ENCODE measurements at regions not wholly inside any gene's neighbourhood (a gene's known extent, or its start where the extent isn't known, plus 50 kb on each side); places are given as distances from the start of the nearest gene placed in this dataset.
"Not testable (repeated sequence)": the region's sequence is repeated elsewhere in the genome, so short reads cannot be mapped to it uniquely, and the experiment has no call there.

DNA sequence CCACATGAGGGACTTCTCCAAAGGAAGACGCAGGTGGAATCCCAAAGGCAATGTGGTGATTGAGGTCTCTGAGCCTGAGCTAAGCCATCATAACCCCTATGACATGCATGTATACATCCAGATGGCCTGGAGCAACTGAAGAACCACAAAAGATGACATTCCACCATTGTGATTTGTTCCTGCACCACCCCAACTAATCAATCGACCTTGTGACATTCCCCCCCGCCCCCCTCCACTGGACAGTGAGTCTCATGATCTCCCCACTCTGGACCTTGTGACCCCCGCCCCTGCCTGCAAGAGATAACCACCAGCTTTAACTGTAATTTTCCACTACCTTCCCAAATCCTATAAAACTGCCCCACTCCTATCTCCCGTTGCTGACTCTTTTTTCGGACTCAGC is 87.9 kb downstream of the VCPKMT start:
- H3K4me3 ChIP-seq (ENCODE audit: insufficient read depth, low read depth, low read length) = no peak overlapping the region
- no peaks in the 10 kb centered on the region for H3K27me3 ChIP-seq (ENCODE audit: control insufficient read depth, insufficient read depth, low read length)
- no peak for DNase-seq
- H3K36me3 ChIP-seq (replicated peaks; ENCODE audit: control insufficient read depth, insufficient read depth, low read length) = no peaks in the 10 kb centered on the region

DNA sequence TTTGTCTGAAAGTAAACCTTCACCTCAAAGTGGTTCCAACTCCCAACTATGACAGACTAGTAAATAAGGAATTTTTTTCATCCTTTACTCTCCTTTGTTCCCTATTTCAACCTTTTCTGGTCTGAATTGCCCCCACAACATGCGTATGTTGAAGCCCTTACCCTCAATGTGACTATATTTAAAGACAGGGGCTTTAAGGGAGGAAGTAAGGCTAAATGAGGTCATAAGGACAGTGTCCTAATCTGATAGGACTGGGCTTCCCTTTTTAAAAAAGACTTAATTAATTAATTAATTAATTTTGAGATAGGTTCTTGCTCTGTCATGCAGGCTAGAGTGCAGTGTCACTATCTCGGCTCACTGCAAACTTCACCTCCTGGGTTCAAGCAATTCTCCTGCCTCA is 86.3 kb downstream of the VCPKMT start:
- Histone ChIP-seq H3K4me3 (ENCODE audit: insufficient read depth, low read depth, low read length) (no peak overlapping the region), H3K27me3 (ENCODE audit: control insufficient read depth, insufficient read depth, low read length) (no peaks in the 10 kb centered on the region), H3K36me3 (replicated peaks; ENCODE audit: control insufficient read depth, insufficient read depth, low read length) (no peaks in the 10 kb centered on the region)
- no peak for DNase-seq

DNA sequence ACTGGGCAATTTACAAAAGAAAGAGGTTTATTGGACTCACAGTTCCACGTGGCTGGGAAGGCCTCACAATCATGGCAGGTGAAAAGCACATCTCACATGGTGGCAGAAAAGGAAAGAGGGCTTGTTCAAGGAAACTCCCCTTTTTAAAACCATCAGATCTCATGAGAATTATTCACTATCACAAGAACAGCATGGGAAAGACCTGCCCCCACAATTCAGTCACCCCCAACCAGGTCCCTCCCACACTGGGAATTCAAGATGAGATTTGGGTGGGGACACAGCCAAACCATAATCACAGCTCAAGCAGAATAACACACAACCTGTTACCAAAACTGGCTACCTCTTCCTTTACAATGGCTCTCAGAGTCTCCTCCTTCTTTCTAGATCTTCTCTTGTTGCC is 85.5 kb downstream of the VCPKMT start:
- not testable (repeated sequence) for H3K4me3 ChIP-seq (ENCODE audit: insufficient read depth, low read depth, low read length); H3K27me3 ChIP-seq (ENCODE audit: control insufficient read depth, insufficient read depth, low read length); H3K36me3 ChIP-seq (replicated peaks; ENCODE audit: control insufficient read depth, insufficient read depth, low read length); DNase-seq

DNA sequence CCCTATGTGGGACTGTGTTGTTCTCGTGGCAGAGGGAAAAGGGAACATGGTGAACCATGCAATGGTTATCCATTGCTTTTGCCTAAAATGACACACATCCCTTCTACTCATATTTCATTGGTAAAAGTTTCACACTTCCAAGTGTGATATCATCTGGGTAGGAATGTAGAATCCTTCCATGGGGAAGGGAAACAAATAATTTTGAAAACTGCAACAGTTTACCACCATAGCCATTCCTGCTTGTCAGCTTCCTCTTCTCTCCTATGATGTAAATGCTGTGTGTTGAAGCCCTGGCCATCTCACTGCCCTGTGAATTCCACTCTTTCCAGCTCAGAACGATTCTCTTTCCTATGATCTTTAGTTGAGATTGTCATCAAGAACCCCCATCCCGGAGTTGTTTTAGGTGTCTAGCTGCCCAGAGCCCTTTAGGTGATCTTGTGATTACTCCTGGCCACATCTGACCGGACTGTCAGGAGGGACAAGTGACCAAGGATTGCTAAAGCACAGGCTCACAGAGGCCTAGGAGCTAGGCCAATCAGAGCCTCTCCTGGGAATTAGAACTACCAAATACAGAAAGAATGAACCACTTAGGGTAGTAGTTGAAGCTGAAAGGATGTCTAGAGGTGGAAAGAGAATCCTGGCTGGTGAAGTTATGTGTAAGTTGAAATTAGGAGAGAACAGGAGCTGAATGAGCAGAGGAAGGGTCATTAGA is 84.6 kb downstream of the VCPKMT start:
- DNase-seq = no peak

DNA sequence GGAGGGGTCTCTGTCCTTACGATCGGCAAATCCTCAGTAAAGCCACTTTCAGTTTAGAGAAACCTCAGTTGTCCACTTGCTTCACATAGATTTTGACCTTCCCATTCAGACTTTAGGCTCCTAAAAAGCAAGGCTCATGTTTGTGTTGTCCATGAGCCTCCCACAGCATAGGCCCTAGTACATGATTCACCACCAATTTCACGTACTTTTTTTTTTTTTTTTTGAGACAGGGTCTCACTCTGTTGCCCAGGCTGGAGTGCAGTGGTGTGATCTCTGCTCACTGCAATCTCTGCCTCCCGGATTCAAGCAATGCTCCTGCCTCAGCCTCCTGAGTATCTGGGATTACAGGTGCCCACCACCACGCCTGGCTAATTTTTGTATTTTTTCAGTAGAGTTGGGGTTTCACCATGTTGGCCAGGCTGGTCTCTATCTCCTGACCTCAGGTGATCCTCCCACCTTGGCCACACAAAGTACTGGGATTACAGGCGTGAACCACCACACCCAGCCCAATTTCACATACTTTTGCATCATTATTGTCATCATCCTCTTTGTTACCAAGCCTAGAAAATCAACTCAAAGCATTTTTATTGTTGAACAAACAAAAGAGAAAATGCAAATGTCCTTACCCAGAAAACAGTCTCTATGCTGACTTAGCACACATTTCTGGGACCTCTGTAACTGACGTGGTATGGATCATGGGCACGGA is 83.8 kb downstream of the VCPKMT start:
- not testable (repeated sequence) for H3K27me3 ChIP-seq (ENCODE audit: control insufficient read depth, insufficient read depth, low read length); H3K36me3 ChIP-seq (replicated peaks; ENCODE audit: control insufficient read depth, insufficient read depth, low read length); H3K4me3 ChIP-seq (ENCODE audit: insufficient read depth, low read depth, low read length); DNase-seq

More for the DNA sequence above, 84.6 kb downstream of the VCPKMT start:
- no peak overlapping the region for H3K4me3 ChIP-seq (ENCODE audit: insufficient read depth, low read depth, low read length)
- no peaks in the 10 kb centered on the region for H3K36me3 ChIP-seq (replicated peaks; ENCODE audit: control insufficient read depth, insufficient read depth, low read length)
- H3K27me3 ChIP-seq (ENCODE audit: control insufficient read depth, insufficient read depth, low read length) = no peaks in the 10 kb centered on the region

DNA sequence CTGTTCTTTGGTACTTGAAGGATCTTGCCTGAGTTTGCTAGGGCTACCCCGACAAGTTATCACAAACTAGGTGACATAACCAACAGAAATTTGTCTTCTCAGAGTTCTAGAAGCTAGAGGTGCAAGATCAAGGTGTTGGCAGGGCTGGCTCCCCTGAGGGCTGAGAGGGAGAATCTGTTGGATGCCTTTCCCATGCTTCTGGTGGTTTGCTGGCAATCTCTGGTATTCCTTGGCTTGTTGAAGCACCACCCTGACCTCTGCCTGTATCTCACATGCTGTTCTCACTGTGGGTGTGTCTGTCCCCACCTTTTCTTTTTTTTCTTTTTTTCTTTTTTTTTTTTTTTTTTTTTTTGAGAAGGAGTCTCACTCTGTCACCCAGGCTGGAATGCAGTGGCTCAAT is 81.2 kb downstream of the VCPKMT start:
- Histone ChIP-seq H3K4me3 (ENCODE audit: insufficient read depth, low read depth, low read length) (no peak overlapping the region), H3K36me3 (replicated peaks; ENCODE audit: control insufficient read depth, insufficient read depth, low read length) (no peaks in the 10 kb centered on the region), H3K27me3 (ENCODE audit: control insufficient read depth, insufficient read depth, low read length) (no peaks in the 10 kb centered on the region)
- no peak for DNase-seq

DNA sequence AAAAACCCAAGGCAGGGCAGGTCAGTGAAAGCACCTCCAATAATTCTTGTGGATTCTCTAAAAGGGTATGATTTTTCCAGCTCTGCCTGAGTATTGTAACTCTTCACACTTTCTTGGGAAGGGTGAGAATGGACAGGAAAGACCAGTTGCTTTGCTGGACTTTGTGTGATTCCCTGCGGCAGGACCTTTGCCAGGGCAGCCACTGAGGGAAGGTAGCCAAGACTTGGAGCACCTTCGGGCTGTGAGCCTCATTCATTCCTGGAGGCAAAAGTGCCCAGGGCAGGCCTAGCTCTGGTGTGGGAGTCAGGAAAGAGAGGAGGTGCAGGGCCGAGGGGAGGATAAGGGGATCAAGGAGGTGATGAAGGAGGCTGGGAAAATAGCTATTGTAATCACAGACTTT is 80.2 kb downstream of the VCPKMT start:
- Histone ChIP-seq H3K36me3 (replicated peaks; ENCODE audit: control insufficient read depth, insufficient read depth, low read length) (no peaks in the 10 kb centered on the region), H3K27me3 (ENCODE audit: control insufficient read depth, insufficient read depth, low read length) (no peaks in the 10 kb centered on the region), H3K4me3 (ENCODE audit: insufficient read depth, low read depth, low read length) (no peak overlapping the region)
- DNase-seq = no peak

DNA sequence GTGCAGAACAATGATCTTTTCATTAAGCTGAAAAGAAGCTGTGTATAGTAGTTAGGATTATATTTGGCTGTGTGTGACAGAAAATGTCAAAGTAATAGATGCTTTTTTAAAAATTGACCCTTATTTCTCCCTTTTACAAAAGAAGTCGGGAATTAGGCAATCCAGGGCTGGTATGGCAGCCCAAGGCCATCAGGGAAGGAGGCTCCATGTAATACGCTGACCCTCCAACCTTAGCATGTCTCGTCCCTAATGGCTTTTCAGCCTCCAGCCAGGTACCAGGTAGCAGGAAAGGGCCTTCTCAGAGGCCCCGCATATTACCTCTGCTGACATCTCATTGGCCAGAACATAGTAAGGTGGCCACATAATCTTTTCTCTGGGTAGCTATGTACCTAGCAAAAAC is 79.7 kb downstream of the VCPKMT start:
- Histone ChIP-seq H3K27me3 (ENCODE audit: control insufficient read depth, insufficient read depth, low read length) (no peaks in the 10 kb centered on the region), H3K4me3 (ENCODE audit: insufficient read depth, low read depth, low read length) (no peak overlapping the region), H3K36me3 (replicated peaks; ENCODE audit: control insufficient read depth, insufficient read depth, low read length) (no peaks in the 10 kb centered on the region)
- DNase-seq = no peak

DNA sequence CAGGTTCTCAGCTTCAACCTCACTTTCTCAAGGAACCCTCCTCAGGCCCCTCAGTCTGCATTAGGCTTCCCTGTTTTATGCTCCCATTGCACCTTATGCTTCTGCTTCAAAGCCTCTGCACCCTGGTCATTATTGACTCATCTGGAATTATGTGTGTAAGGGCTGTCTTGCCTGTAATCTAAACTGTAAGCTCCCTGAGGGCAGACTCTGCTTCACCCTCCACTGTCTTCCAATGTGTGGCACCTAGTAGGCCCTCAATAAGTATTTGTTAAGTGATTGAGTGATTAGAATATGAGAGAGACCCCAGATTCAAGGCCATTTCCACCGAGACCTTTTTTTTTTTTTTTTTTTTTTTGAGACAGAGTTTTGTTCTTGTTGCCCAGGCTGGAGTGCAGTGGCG is 79.1 kb downstream of the VCPKMT start:
- no peak overlapping the region for H3K4me3 ChIP-seq (ENCODE audit: insufficient read depth, low read depth, low read length)
- no peak for DNase-seq
- no peaks in the 10 kb centered on the region for H3K27me3 ChIP-seq (ENCODE audit: control insufficient read depth, insufficient read depth, low read length)
- H3K36me3 ChIP-seq (replicated peaks; ENCODE audit: control insufficient read depth, insufficient read depth, low read length) = no peaks in the 10 kb centered on the region

DNA sequence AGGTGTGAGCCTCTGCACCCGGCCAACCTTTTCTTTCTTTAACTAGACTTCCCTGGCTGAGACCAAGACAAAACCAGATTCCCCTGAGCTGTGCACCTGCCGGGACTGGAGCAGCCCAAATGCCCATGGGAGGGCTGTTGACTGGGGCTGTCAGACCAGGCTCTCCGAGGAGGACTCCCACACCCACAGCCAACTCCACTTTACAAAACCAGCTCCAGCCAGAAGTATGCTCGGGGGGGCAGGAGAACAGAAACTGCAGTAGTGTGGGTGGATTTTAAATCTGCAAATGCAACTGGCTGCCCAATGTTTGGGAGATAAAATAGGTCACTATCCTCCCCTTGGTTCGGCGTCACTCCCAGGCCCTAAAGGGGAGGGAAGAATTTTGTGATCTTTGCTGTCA is 78.5 kb downstream of the VCPKMT start:
- DNase-seq = no peak
- H3K4me3 ChIP-seq (ENCODE audit: insufficient read depth, low read depth, low read length) = no peak overlapping the region
- no peaks in the 10 kb centered on the region for H3K36me3 ChIP-seq (replicated peaks; ENCODE audit: control insufficient read depth, insufficient read depth, low read length)
- H3K27me3 ChIP-seq (ENCODE audit: control insufficient read depth, insufficient read depth, low read length) = no peaks in the 10 kb centered on the region

DNA sequence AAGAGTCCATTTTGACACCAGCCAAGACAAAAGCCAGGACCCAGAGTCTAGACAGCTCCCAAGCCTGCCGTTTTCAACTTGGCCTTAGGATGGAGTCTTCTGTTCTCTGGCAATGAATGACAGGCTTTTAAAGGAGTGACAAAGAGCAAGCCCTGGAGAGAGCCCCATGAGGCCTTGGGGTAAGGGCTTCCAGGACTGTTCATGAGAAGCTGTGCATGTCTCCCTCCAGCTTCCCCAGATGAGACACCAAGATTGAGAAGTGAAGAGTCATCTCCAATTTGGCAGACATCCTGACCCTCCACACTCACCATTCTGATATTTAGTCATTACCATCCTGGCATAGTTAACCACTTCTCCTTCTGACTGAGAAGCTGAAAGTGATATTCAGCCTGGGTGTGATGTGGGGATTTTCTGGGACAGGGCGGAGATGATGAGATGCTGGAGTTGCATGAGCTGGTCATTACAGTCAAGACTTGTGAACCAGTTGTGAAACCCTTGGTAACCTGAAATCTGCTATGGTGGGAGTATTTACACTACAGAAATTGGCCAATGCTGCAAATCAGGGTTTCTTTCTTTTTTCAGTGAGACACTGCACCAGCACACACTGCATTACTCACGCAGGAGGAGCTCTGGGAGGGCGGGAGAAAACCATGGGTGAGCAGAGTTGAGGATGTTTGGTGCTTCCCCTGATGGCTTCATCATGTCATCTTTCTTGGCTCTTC is 77.8 kb downstream of the VCPKMT start:
- no peak for DNase-seq
- Histone ChIP-seq H3K36me3 (replicated peaks; ENCODE audit: control insufficient read depth, insufficient read depth, low read length) (no peaks in the 10 kb centered on the region), H3K4me3 (ENCODE audit: insufficient read depth, low read depth, low read length) (no peak overlapping the region), H3K27me3 (ENCODE audit: control insufficient read depth, insufficient read depth, low read length) (no peaks in the 10 kb centered on the region)

DNA sequence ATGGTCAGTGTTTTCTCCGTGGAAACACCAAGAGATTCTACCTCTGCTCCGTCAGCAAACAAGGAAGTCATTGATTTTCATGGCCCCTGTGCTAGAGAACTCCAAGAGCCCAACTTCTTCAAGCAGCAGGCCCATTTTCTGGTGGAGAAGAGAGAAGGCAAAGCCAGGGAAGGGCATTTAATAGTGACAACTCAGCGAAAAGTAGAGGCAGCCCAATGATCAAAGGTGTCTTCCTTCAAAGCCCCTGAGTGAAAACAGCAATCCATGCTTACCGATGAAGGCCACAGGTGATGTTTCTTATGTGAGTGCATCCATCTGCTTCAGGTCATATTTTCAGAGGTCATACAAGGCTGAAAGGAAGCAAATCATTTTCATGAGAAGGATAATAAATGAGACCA is 77.3 kb downstream of the VCPKMT start:
- no peak for DNase-seq
- Histone ChIP-seq H3K27me3 (ENCODE audit: control insufficient read depth, insufficient read depth, low read length) (no peaks in the 10 kb centered on the region), H3K36me3 (replicated peaks; ENCODE audit: control insufficient read depth, insufficient read depth, low read length) (no peaks in the 10 kb centered on the region), H3K4me3 (ENCODE audit: insufficient read depth, low read depth, low read length) (no peak overlapping the region)

DNA sequence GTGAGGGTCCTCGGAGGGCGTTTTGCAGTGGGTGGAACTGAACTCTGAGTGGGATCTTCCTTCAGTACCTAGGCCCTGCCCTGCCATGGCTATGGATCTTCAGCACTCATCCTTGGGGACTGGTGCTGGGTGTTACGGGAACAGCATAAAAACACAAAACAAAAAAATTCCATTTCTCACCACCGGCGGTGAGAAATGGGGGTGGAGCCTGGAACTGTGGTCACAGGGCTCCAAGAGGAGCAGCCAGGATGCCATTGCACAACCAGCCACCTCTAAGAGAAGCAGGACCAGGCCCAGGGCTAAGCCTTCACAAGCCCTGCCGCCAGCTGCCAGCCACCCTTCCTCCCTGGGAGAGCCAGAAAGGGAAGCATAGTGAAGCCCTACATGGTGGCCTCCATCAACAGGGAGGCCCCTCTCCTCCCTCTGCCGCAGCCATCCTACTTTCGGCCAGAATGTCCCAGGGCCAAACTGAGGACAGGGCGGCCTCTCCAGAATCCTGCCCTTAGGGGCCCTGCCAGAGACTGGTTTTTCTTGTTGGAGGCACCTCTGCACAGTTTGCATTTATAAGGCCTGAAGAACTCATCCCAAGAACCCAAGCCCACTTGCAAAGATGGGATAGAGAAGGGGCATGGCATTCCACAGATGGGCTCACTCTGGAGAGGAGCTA is 76.5 kb downstream of the VCPKMT start:
- H3K36me3 ChIP-seq (replicated peaks; ENCODE audit: control insufficient read depth, insufficient read depth, low read length) = no peaks in the 10 kb centered on the region
- no peak for DNase-seq
- H3K27me3 ChIP-seq (ENCODE audit: control insufficient read depth, insufficient read depth, low read length) = no peaks in the 10 kb centered on the region
- no peak overlapping the region for H3K4me3 ChIP-seq (ENCODE audit: insufficient read depth, low read depth, low read length)

DNA sequence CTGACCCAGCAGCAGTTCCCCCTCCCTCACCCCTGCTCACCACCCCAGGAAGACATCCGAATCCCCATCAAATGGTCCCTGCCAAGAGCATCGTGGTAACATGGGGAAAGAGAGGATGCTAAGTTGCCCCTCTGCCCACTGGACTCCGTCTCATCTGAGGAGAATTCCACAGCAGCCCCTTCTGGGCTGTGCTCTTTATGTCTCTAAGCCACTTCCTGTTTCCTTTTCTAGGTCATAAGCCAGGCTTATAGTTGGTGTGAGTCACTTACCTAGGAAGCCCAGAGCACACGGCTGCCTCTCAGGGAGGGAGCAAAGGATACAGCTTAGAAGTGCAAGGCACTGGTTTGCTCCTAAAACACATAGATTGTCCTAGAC is 76.0 kb downstream of the VCPKMT start:
- H3K27me3 ChIP-seq (ENCODE audit: control insufficient read depth, insufficient read depth, low read length) = no peaks in the 10 kb centered on the region
- DNase-seq = no peak
- no peaks in the 10 kb centered on the region for H3K36me3 ChIP-seq (replicated peaks; ENCODE audit: control insufficient read depth, insufficient read depth, low read length)
- H3K4me3 ChIP-seq (ENCODE audit: insufficient read depth, low read depth, low read length) = no peak overlapping the region
